Ovary (tissue), 7 donors: ENCODE measurements at regions not wholly inside any gene's neighbourhood (a gene's known extent, or its start where the extent isn't known, plus 50 kb on each side); places are given as distances from the start of the nearest gene placed in this dataset.

Experiments used
- DNase-seq, 5 donors: peaks; one replicate each; pipeline ENCODE4 v3.0.0-alpha.2; 2019 to 2020
- H3K27ac ChIP-seq, 2 donors: fragments of 200-600 bp; one replicate each; pipeline versions ENCODE4 v1.5.1 to v1.8.0; 2019 to 2022
- H3K27me3 ChIP-seq: fragments of 200-600 bp; one replicate; pipeline ENCODE4 v1.8.0; 2022
- H3K36me3 ChIP-seq: fragments of 200-600 bp; sonication (generic); one replicate; pipeline ENCODE4 v1.5.1; 2019
- H3K4me1 ChIP-seq: one replicate; pipeline ENCODE4 v1.8.1; 2013; ENCODE audit warnings: mild to moderate bottlenecking, moderate library complexity; ENCODE audit not compliant: insufficient read depth
- H3K4me3 ChIP-seq: fragments of 200-600 bp; sonication (generic); one replicate; pipeline ENCODE4 v1.5.1; 2017
- H3K9me3 ChIP-seq, 2 donors: fragments of 200-600 bp in 1 of 2; sonication (generic) in 1 of 2; one replicate each; pipeline versions ENCODE4 v1.5.1 to v1.8.1; 2013 to 2019; ENCODE audit warnings: mild to moderate bottlenecking in 1 of 2, moderate library complexity in 1 of 2
- CTCF ChIP-seq, 3 donors: fragments of 450-650 bp in 2 of 3; fragments of 200-600 bp in 1 of 3; IDR thresholded peaks; one replicate each; pipeline versions ENCODE4 v1.5.1 to v1.8.0; 2016 to 2022; ENCODE audit warnings: antibody characterized with exemption in 3 of 3, mild to moderate bottlenecking in 1 of 3
- EP300 ChIP-seq: sonication (generic); formaldehyde crosslinking; IDR thresholded peaks from one replicate; pipeline ENCODE4 v1.6.1; 2017; ENCODE audit warnings: antibody characterized with exemption
- POLR2A ChIP-seq: fragments of 450-650 bp; IDR thresholded peaks from one replicate; pipeline ENCODE4 v1.6.1; 2017; ENCODE audit warnings: antibody characterized with exemption, mild to moderate bottlenecking, moderate library complexity
- WGBS, 3 donors: extraction: QIAGEN DNeasy Blood & Tissue Kit in 1 of 3; methylation state at CpG; one replicate each; pipeline versions ENCODE4 v1.1.5 to v1.1.7; 2013 to 2017; 5-methylcytosine and 5-hydroxymethylcytosine counted together
- intact Hi-C, 4 donors: fragments of 100-400 bp; cut with DNase I; formaldehyde crosslinking; loops; one replicate each; pipeline versions ENCODE4 v1.11.0 to v1.15.1; 2022 to 2023
- donor health status: DM: no; HTN: no; CAD: no; lungs with moderate emphysema.
- donor health status: DM: no; HTN: no; CAD: no.
- donor health status: Bipolar disorder and iron deficiency.
- donor health status: DM: no; HTN: no; CAD: no.
- donor health status: DM: yes; HTN: yes; CAD: no.

GRCh38 chr12:85445060-85445938 is 165.3 kb downstream of the ALX1 start:
- intact Hi-C loops = no loop called here
- no peak for TF ChIP-seq EP300
- no peak for TF ChIP-seq POLR2A
- TF ChIP-seq CTCF (IDR thresholded peaks at IDR 0.05) = no peak
- DNase-seq = no peak

GRCh38 chr12:85448031-85448430 is 168.0 kb downstream of the ALX1 start:
- no peak overlapping the region for H3K27ac ChIP-seq
- H3K9me3 ChIP-seq = no peaks in the 10 kb centered on the region
- H3K36me3 ChIP-seq = no peaks in the 10 kb centered on the region
- intact Hi-C loops = no loop called here
- TF ChIP-seq CTCF (IDR thresholded peaks at IDR 0.05) (no peak), EP300 (no peak), POLR2A (no peak)
- 33 to 47% (median 34%) methylated on average over 1 of the region's 1 CpG for WGBS, 3 donors
- no peak for DNase-seq
- no peaks in the 10 kb centered on the region for H3K4me1 ChIP-seq
- no peak overlapping the region for H3K4me3 ChIP-seq
- no peaks in the 10 kb centered on the region for H3K27me3 ChIP-seq

More at GRCh38 chr12:85445060-85445938, 165.3 kb downstream of the ALX1 start:
- no peak overlapping the region for H3K27ac ChIP-seq
- H3K4me1 ChIP-seq = no peaks in the 10 kb centered on the region
- no peaks in the 10 kb centered on the region for H3K9me3 ChIP-seq
- H3K4me3 ChIP-seq = no peak overlapping the region
- 51 to 57% (median 56%) methylated on average over 6 of the region's 6 CpGs for WGBS, 3 donors
- no peaks in the 10 kb centered on the region for H3K27me3 ChIP-seq
- H3K36me3 ChIP-seq = no peaks in the 10 kb centered on the region

- no peaks in the 10 kb centered on the region for H3K36me3 ChIP-seq
- TF ChIP-seq POLR2A (no peak), EP300 (no peak), CTCF (IDR thresholded peaks at IDR 0.05) (no peak)
- DNase-seq = no peak
- H3K27me3 ChIP-seq = no peaks in the 10 kb centered on the region
- H3K4me1 ChIP-seq = no peaks in the 10 kb centered on the region
- H3K4me3 ChIP-seq = no peak overlapping the region
- H3K9me3 ChIP-seq = no peaks in the 10 kb centered on the region
- no peak overlapping the region for H3K27ac ChIP-seq
- 36 to 40% (median 37%) methylated on average over 4 of the region's 4 CpGs for WGBS, 3 donors
- intact Hi-C loops = no loop called here
These were observed 168.6 kb downstream of the ALX1 start for GRCh38 chr12:85448548-85449139.

DNA sequence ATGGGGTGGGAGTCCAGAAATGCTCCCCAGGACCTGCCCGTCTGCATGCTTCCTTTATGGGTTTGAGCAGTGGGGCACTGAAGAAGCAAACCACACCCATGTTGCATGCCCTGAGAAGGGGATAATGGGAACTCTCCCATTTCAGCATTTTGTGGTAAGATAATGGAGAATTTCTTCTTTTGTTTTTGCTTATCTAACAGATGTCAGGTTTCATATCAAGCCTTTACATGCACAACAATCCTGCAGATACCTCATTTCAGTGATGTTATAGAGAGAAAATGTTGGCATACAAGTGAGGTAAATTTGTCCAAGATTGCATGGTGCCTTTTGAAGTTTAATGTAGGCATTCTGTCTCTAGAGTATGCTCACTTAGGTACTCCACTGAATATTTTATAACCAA is 177.0 kb downstream of the ALX1 start:
- Histone ChIP-seq H3K27ac (no peak overlapping the region), H3K4me3 (no peak overlapping the region), H3K36me3 (no peaks in the 10 kb centered on the region), H3K9me3 (no peaks in the 10 kb centered on the region), H3K27me3 (no peaks in the 10 kb centered on the region), H3K4me1 (no peaks in the 10 kb centered on the region)
- DNase-seq = no peak
- intact Hi-C loops = no loop called here
- no peak for TF ChIP-seq EP300
- 85 to 100% (median 85%) methylated on average over 1 of the region's 1 CpG for WGBS, 3 donors

DNA sequence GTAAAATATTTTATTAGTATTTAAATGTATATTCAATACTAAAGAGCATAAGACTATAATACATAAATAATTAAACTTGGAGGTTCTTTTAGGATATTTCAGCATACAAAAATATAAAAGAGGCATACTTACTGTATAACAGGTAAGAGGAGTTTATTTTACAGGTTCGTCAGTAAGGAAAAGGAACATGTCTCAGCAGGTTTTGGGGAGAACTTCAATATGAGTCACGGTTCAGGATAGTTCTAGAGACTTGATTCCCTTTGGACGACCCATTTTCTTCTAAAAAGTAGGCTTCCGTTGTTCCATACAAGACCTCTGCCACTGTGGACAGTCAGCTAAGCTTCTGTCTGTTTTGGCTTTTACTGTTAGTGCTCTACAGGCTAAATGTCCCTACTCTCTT is 181.1 kb downstream of the ALX1 start:
- no peaks in the 10 kb centered on the region for H3K27me3 ChIP-seq
- intact Hi-C loops = loop anchor here in 1 of 4 donors (10.0 kb wide), 1 partner anchor 404 kb away; no protein-coding TSS in a partner anchor
- DNase-seq = no peak
- H3K4me3 ChIP-seq = no peak overlapping the region
- H3K27ac ChIP-seq = no peak overlapping the region
- 85 to 92% (median 92%) methylated on average over 4 of the region's 4 CpGs for WGBS, 3 donors
- no peaks in the 10 kb centered on the region for H3K9me3 ChIP-seq
- no peaks in the 10 kb centered on the region for H3K4me1 ChIP-seq
- H3K36me3 ChIP-seq = no peaks in the 10 kb centered on the region
- no peak for TF ChIP-seq CTCF (IDR thresholded peaks at IDR 0.05)
- TF ChIP-seq EP300 = no peak
